SK-N-SH treated with all-trans-retinoic acid at 6 μM for 48 hours (cell line): ENCODE measurements at regions not wholly inside any gene's neighbourhood (a gene's known extent, or its start where the extent isn't known, plus 50 kb on each side); places are given as distances from the start of the nearest gene placed in this dataset.

Source experiments
- ATAC-seq: fragments of 200-7000 bp; cut with Tn5 transposase; 3 replicates; pipeline ENCODE4 v1.9.1; 2020; ENCODE audit warnings: mild to moderate bottlenecking, moderate library complexity
- ARNTL ChIP-seq: fragments of 450-650 bp; formaldehyde crosslinking; IDR thresholded peaks from 2 replicates; pipeline ENCODE4 v1.5.0; 2020; ENCODE audit warnings: low read depth, mild to moderate bottlenecking, moderate library complexity, borderline replicate concordance
- BACH2 ChIP-seq: fragments of 250-450 bp; sonication (Bioruptor Pico); IDR thresholded peaks from 2 replicates; pipeline ENCODE4 v1.9.0; 2021; ENCODE audit warnings: mild to moderate bottlenecking, borderline replicate concordance
- CREB5 ChIP-seq: fragments of 250-450 bp; sonication (Bioruptor Pico); IDR thresholded peaks from 2 replicates; pipeline ENCODE4 v1.5.1; 2020; ENCODE audit warnings: low read depth, mild to moderate bottlenecking, moderate library complexity
- CSDC2 ChIP-seq: fragments of 250-450 bp; sonication (Bioruptor Pico); IDR thresholded peaks from 2 replicates; pipeline ENCODE4 v1.5.0; 2020; ENCODE audit warnings: mild to moderate bottlenecking, moderate library complexity
- CSRNP3 ChIP-seq: fragments of 250-450 bp; sonication (Bioruptor Pico); IDR thresholded peaks from 2 replicates; pipeline ENCODE4 v1.5.1; 2021; ENCODE audit warnings: mild to moderate bottlenecking, moderate library complexity
- ESRRG ChIP-seq: fragments of 250-450 bp; sonication (Bioruptor Pico); IDR thresholded peaks from 2 replicates; pipeline ENCODE4 v1.6.1; 2021; ENCODE audit warnings: mild to moderate bottlenecking
- GLIS3 ChIP-seq: fragments of 250-450 bp; sonication (Bioruptor Pico); IDR thresholded peaks from 2 replicates; pipeline ENCODE4 v1.5.0; 2020; ENCODE audit warnings: mild to moderate bottlenecking, moderate library complexity
- ISL1 ChIP-seq: fragments of 250-450 bp; sonication (Bioruptor Pico); IDR thresholded peaks from 2 replicates; pipeline ENCODE4 v2.1.2; 2022; ENCODE audit warnings: mild to moderate bottlenecking, moderate library complexity
- OSR1 ChIP-seq: fragments of 250-450 bp; sonication (Bioruptor Pico); IDR thresholded peaks from 2 replicates; pipeline ENCODE4 v1.8.0; 2022; ENCODE audit warnings: moderate library complexity, mild to moderate bottlenecking, inconsistent platforms
- PATZ1 ChIP-seq: fragments of 250-450 bp; sonication (Bioruptor Pico); IDR thresholded peaks from 2 replicates; pipeline ENCODE4 v1.8.0; 2020; ENCODE audit warnings: mild to moderate bottlenecking, moderate library complexity, borderline replicate concordance
- POU6F1 ChIP-seq: fragments of 250-450 bp; sonication (Bioruptor Pico); IDR thresholded peaks from 2 replicates; pipeline ENCODE4 v1.8.0; 2021; ENCODE audit warnings: low read depth, mild to moderate bottlenecking, moderate library complexity, borderline replicate concordance
- PPARA ChIP-seq: fragments of 250-450 bp; sonication (Bioruptor Pico); IDR thresholded peaks from 2 replicates; pipeline ENCODE4 v1.5.0; 2020; ENCODE audit warnings: mild to moderate bottlenecking, borderline replicate concordance
- RARB ChIP-seq: fragments of 250-450 bp; sonication (Bioruptor Pico); IDR thresholded peaks from 2 replicates; pipeline ENCODE4 v1.8.0; 2021; ENCODE audit warnings: mild to moderate bottlenecking, moderate library complexity
- TCF4 ChIP-seq: fragments of 250-450 bp; sonication (Bioruptor Pico); IDR thresholded peaks from 2 replicates; pipeline ENCODE4 v1.8.0; 2021; ENCODE audit warnings: mild to moderate bottlenecking, moderate library complexity, borderline replicate concordance
- TOX ChIP-seq: fragments of 250-450 bp; sonication (Bioruptor Pico); IDR thresholded peaks from 2 replicates; pipeline ENCODE4 v1.8.0; 2021; ENCODE audit warnings: mild to moderate bottlenecking, moderate library complexity, borderline replicate concordance
- TSHZ2 ChIP-seq: fragments of 250-450 bp; sonication (Bioruptor Pico); IDR thresholded peaks from 2 replicates; pipeline ENCODE4 v1.5.0; 2020; ENCODE audit warnings: mild to moderate bottlenecking, moderate library complexity
- ZC3H10 ChIP-seq: fragments of 250-450 bp; sonication (Bioruptor Pico); IDR thresholded peaks from 2 replicates; pipeline ENCODE4 v1.5.1; 2021; ENCODE audit warnings: mild to moderate bottlenecking, moderate library complexity
- ZFP3 ChIP-seq: fragments of 250-450 bp; sonication (Bioruptor Pico); IDR thresholded peaks from 2 replicates; pipeline ENCODE4 v1.5.0; 2020; ENCODE audit warnings: mild to moderate bottlenecking, moderate library complexity
- ZFP30 ChIP-seq: fragments of 450-650 bp; formaldehyde crosslinking; IDR thresholded peaks from 2 replicates; pipeline ENCODE4 v1.5.0; 2022; ENCODE audit warnings: mild to moderate bottlenecking, moderate library complexity
- ZNF565 ChIP-seq: fragments of 450-650 bp; formaldehyde crosslinking; conservative IDR thresholded peaks from 2 replicates; pipeline ENCODE4 v1.5.0; 2020; ENCODE audit warnings: low read depth, mild to moderate bottlenecking, moderate library complexity
- ZNF70 ChIP-seq: fragments of 450-650 bp; formaldehyde crosslinking; IDR thresholded peaks from 2 replicates; pipeline ENCODE4 v1.5.0; 2020; ENCODE audit warnings: mild to moderate bottlenecking, moderate library complexity
- ZNF8 ChIP-seq: fragments of 450-650 bp; formaldehyde crosslinking; IDR thresholded peaks from 2 replicates; pipeline ENCODE4 v1.5.0; 2020; ENCODE audit warnings: mild to moderate bottlenecking, moderate library complexity

GRCh38 chr10:121677880-121678279, 79.6 kb upstream of the FGFR2 start:
- no peak for ATAC-seq
- TF ChIP-seq RARB = no peak
- TF ChIP-seq PATZ1 = no peak
- TF ChIP-seq ZNF70 = no peak
- TF ChIP-seq OSR1 (CRISPR knock-in tag) = no peak
- no peak for TF ChIP-seq ZNF565 (CRISPR knock-in tag)
- TF ChIP-seq CSDC2 (CRISPR knock-in tag) = no peak
- no peak for TF ChIP-seq TCF4 (CRISPR knock-in tag)
- no peak for TF ChIP-seq ZNF8
- TF ChIP-seq POU6F1 (CRISPR knock-in tag) = no peak
- TF ChIP-seq TOX (CRISPR knock-in tag) = no peak
- no peak for TF ChIP-seq ZC3H10 (CRISPR knock-in tag)
- no peak for TF ChIP-seq ISL1 (CRISPR knock-in tag)
- TF ChIP-seq PPARA (CRISPR knock-in tag) = no peak
- TF ChIP-seq CSRNP3 (CRISPR knock-in tag) = no peak
- no peak for TF ChIP-seq ZFP3
- no peak for TF ChIP-seq GLIS3

- ATAC-seq = no peak
- TF ChIP-seq ARNTL (CRISPR knock-in tag) (no peak), CREB5 (CRISPR knock-in tag) (no peak), BACH2 (no peak), ZFP30 (CRISPR knock-in tag) (no peak), ZNF565 (CRISPR knock-in tag) (no peak), PATZ1 (no peak), RARB (no peak), ZNF8 (no peak), OSR1 (CRISPR knock-in tag) (no peak), TCF4 (CRISPR knock-in tag) (no peak), TSHZ2 (CRISPR knock-in tag) (no peak), ESRRG (CRISPR knock-in tag) (no peak), CSDC2 (CRISPR knock-in tag) (no peak)
- TF ChIP-seq, all 23 proteins: peak for 0
Observed at GRCh38 chr10:121675344-121675743, 77.1 kb upstream of the FGFR2 start.
